ENCODE measurements at regions not wholly inside any gene's neighbourhood (a gene's known extent, or its start where the extent isn't known, plus 50 kb on each side); places are given as distances from the start of the nearest gene placed in this dataset.
"Not testable (repeated sequence)": the region's sequence is repeated elsewhere in the genome, so short reads cannot be mapped to it uniquely, and the experiment has no call there.

- H3K36me3 Mint-ChIP-seq = no peaks in the 10 kb centered on the region
- H3K27ac Mint-ChIP-seq = no peak overlapping the region
- no peaks in the 10 kb centered on the region for H3K4me1 Mint-ChIP-seq
- ATAC-seq = peak; percentile 34
- DNase-seq (ENCODE audit: low spot score in 2 of 2) = no peak
- H3K9me3 Mint-ChIP-seq = no peaks in the 10 kb centered on the region
- no peak overlapping the region for H3K4me3 Mint-ChIP-seq
Observed at GRCh38 chr5:110265162-110265561, 461.3 kb downstream of the TMEM232 start.

GRCh38 chr5:110267714-110268113 is 458.8 kb downstream of the TMEM232 start:
- no peak overlapping the region for H3K4me3 Mint-ChIP-seq
- H3K9me3 Mint-ChIP-seq = no peaks in the 10 kb centered on the region
- DNase-seq (ENCODE audit: low spot score in 2 of 2) (no peak), ATAC-seq (no peak)
- H3K27ac Mint-ChIP-seq = no peak overlapping the region
- no peaks in the 10 kb centered on the region for H3K36me3 Mint-ChIP-seq
- H3K4me1 Mint-ChIP-seq = no peaks in the 10 kb centered on the region

- Mint-ChIP-seq H3K9me3 (no peaks in the 10 kb centered on the region), H3K4me1 (no peaks in the 10 kb centered on the region), H3K27ac (no peak overlapping the region), H3K4me3 (no peak overlapping the region), H3K36me3 (no peaks in the 10 kb centered on the region)
- ATAC-seq = no peak
- no peak for DNase-seq (ENCODE audit: low spot score in 2 of 2)
Observed at GRCh38 chr5:110268283-110268682, 458.2 kb downstream of the TMEM232 start.

- Mint-ChIP-seq H3K4me1 (no peaks in the 10 kb centered on the region), H3K27ac (no peak overlapping the region), H3K36me3 (no peaks in the 10 kb centered on the region), H3K9me3 (no peaks in the 10 kb centered on the region), H3K4me3 (no peak overlapping the region)
- DNase-seq (ENCODE audit: low spot score in 2 of 2) (no peak), ATAC-seq (no peak)
Observed at GRCh38 chr5:110268985-110269384, 457.5 kb downstream of the TMEM232 start.

- no peak overlapping the region for H3K27ac Mint-ChIP-seq
- ATAC-seq (no peak), DNase-seq (ENCODE audit: low spot score in 2 of 2) (no peak)
- H3K4me3 Mint-ChIP-seq = no peak overlapping the region
- H3K9me3 Mint-ChIP-seq = no peaks in the 10 kb centered on the region
- no peaks in the 10 kb centered on the region for H3K36me3 Mint-ChIP-seq
- H3K4me1 Mint-ChIP-seq = no peaks in the 10 kb centered on the region
Observed at GRCh38 chr5:110269478-110270142, 456.9 kb downstream of the TMEM232 start.

GRCh38 chr5:110275878-110276277 is 450.6 kb downstream of the TMEM232 start:
- no peak overlapping the region for H3K27ac Mint-ChIP-seq
- no peak overlapping the region for H3K4me3 Mint-ChIP-seq
- H3K4me1 Mint-ChIP-seq = no peaks in the 10 kb centered on the region
- H3K36me3 Mint-ChIP-seq = no peaks in the 10 kb centered on the region
- DNase-seq (ENCODE audit: low spot score in 2 of 2) (no peak), ATAC-seq (no peak)
- peaks cover 9% of the 10 kb centered on the region for H3K9me3 Mint-ChIP-seq

- not testable (repeated sequence) for H3K4me3 Mint-ChIP-seq; H3K27ac Mint-ChIP-seq; H3K36me3 Mint-ChIP-seq; DNase-seq (ENCODE audit: low spot score in 2 of 2); ATAC-seq; H3K4me1 Mint-ChIP-seq
- H3K9me3 Mint-ChIP-seq = peaks cover 12% of the 10 kb centered on the region
Observed at GRCh38 chr5:110278449-110278848, 448.0 kb downstream of the TMEM232 start.

- H3K4me1 Mint-ChIP-seq; H3K9me3 Mint-ChIP-seq; DNase-seq (ENCODE audit: low spot score in 2 of 2); ATAC-seq; H3K27ac Mint-ChIP-seq; H3K36me3 Mint-ChIP-seq; H3K4me3 Mint-ChIP-seq: not testable (repeated sequence)
Observed at GRCh38 chr5:110284121-110284520, 442.4 kb downstream of the TMEM232 start.

GRCh38 chr5:110288766-110289511 is 437.5 kb downstream of the TMEM232 start:
- no peak for ATAC-seq
- Mint-ChIP-seq H3K4me3 (no peak overlapping the region), H3K27ac (no peak overlapping the region), H3K4me1 (no peaks in the 10 kb centered on the region), H3K36me3 (no peaks in the 10 kb centered on the region), H3K9me3 (peaks cover 5% of the 10 kb centered on the region)
- no peak for DNase-seq (ENCODE audit: low spot score in 2 of 2)

- H3K36me3 Mint-ChIP-seq = no peaks in the 10 kb centered on the region
- no peaks in the 10 kb centered on the region for H3K4me1 Mint-ChIP-seq
- no peak overlapping the region for H3K27ac Mint-ChIP-seq
- DNase-seq (ENCODE audit: low spot score in 2 of 2) (no peak), ATAC-seq (no peak)
- peaks cover 5% of the 10 kb centered on the region for H3K9me3 Mint-ChIP-seq
- no peak overlapping the region for H3K4me3 Mint-ChIP-seq
Observed at GRCh38 chr5:110289512-110289810, 437.0 kb downstream of the TMEM232 start.

- H3K36me3 Mint-ChIP-seq = no peaks in the 10 kb centered on the region
- DNase-seq (ENCODE audit: low spot score in 2 of 2) (no peak), ATAC-seq (no peak)
- no peak overlapping the region for H3K4me3 Mint-ChIP-seq
- H3K9me3 Mint-ChIP-seq = peaks cover 2% of the 10 kb centered on the region
- no peaks in the 10 kb centered on the region for H3K4me1 Mint-ChIP-seq
- H3K27ac Mint-ChIP-seq = no peak overlapping the region
Observed at GRCh38 chr5:110290542-110290941, 435.9 kb downstream of the TMEM232 start.

- Mint-ChIP-seq H3K4me1 (no peaks in the 10 kb centered on the region), H3K27ac (no peak overlapping the region), H3K9me3 (peaks cover 4% of the 10 kb centered on the region), H3K36me3 (no peaks in the 10 kb centered on the region), H3K4me3 (no peak overlapping the region)
- DNase-seq (ENCODE audit: low spot score in 2 of 2) (no peak), ATAC-seq (no peak)
Observed at GRCh38 chr5:110294281-110294680, 432.2 kb downstream of the TMEM232 start.

- no peak overlapping the region for H3K4me3 Mint-ChIP-seq
- no peaks in the 10 kb centered on the region for H3K4me1 Mint-ChIP-seq
- ATAC-seq = no peak
- no peak for DNase-seq (ENCODE audit: low spot score in 2 of 2)
- no peak overlapping the region for H3K27ac Mint-ChIP-seq
- H3K36me3 Mint-ChIP-seq = no peaks in the 10 kb centered on the region
- peaks cover 2% of the 10 kb centered on the region for H3K9me3 Mint-ChIP-seq
Observed at GRCh38 chr5:110297152-110297670, 429.3 kb downstream of the TMEM232 start.

GRCh38 chr5:110304176-110304575 is 422.3 kb downstream of the TMEM232 start:
- Mint-ChIP-seq H3K36me3 (no peaks in the 10 kb centered on the region), H3K4me1 (no peaks in the 10 kb centered on the region), H3K9me3 (peaks cover 13% of the 10 kb centered on the region), H3K27ac (no peak overlapping the region), H3K4me3 (no peak overlapping the region)
- DNase-seq (ENCODE audit: low spot score in 2 of 2) = no peak
- ATAC-seq = no peak

GRCh38 chr5:110306650-110307049 is 419.8 kb downstream of the TMEM232 start:
- Mint-ChIP-seq H3K9me3 (peaks cover 18% of the 10 kb centered on the region), H3K4me3 (no peak overlapping the region), H3K36me3 (no peaks in the 10 kb centered on the region), H3K27ac (no peak overlapping the region), H3K4me1 (no peaks in the 10 kb centered on the region)
- DNase-seq (ENCODE audit: low spot score in 2 of 2) = no peak
- no peak for ATAC-seq

GRCh38 chr5:110309222-110309621 is 417.2 kb downstream of the TMEM232 start:
- H3K9me3 Mint-ChIP-seq = peaks cover 12% of the 10 kb centered on the region
- no peak overlapping the region for H3K27ac Mint-ChIP-seq
- DNase-seq (ENCODE audit: low spot score in 2 of 2) (no peak), ATAC-seq (no peak)
- no peak overlapping the region for H3K4me3 Mint-ChIP-seq
- H3K4me1 Mint-ChIP-seq = no peaks in the 10 kb centered on the region
- H3K36me3 Mint-ChIP-seq = no peaks in the 10 kb centered on the region
